ENCODE measurements at regions not wholly inside any gene's neighbourhood (a gene's known extent, or its start where the extent isn't known, plus 50 kb on each side); places are given as distances from the start of the nearest gene placed in this dataset.
"Not testable (repeated sequence)": the region's sequence is repeated elsewhere in the genome, so short reads cannot be mapped to it uniquely, and the experiment has no call there.

DNA sequence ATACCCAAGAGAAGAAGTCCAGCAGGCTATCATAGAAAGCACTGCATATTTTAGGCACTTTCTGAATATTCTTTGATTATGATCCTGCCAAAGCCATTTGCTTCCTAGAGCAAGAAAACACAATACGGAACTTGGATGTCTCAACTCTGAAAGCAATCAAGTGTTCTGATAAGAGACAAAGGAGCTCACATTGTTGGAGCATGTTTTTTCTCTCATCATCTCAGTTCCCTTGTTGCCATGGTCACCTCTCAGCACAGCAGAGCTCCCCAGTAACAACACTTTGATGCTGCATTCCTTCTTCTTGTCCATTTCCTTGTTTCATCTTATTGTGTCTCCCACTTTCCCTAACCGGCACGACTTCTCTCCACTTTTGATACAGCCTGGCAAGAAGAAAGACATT, 168.7 kb upstream of the FUT9 start:
- no peak for ATAC-seq
- H3K36me3 Mint-ChIP-seq, result no peaks in the 10 kb centered on the region
- no peaks in the 10 kb centered on the region for H3K4me1 Mint-ChIP-seq
- CTCF ChIA-PET, result no interaction called here
- no peak for DNase-seq
- no peaks in the 10 kb centered on the region for H3K9me3 Mint-ChIP-seq (ENCODE audit: low read depth)
- no peak overlapping the region for H3K27ac Mint-ChIP-seq
- no peak overlapping the region for H3K4me3 Mint-ChIP-seq
- H3K27me3 Mint-ChIP-seq, result no peaks in the 10 kb centered on the region

DNA sequence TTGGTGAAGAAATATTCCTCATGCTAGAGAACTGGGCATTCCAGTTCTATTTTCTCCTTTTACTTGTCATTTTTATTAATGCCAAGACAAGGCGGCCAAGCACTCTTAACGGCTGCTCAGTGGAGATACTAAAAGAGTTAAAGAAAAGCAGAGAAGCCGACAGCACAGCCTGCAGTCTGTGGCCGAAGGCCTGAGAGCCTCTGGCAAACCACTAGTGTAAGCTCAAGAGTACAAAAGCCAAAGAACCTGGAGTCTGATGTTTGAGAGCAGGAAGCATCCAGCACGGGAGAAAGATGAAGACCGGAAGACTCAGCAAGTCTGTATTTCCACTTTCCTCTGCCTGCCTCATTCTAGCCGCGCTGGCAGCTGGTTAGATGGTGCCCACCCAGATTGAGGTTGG, 167.1 kb upstream of the FUT9 start:
- ATAC-seq (no peak), DNase-seq (no peak)
- Mint-ChIP-seq H3K36me3 (no peaks in the 10 kb centered on the region), H3K27ac (no peak overlapping the region), H3K9me3 (ENCODE audit: low read depth) (no peaks in the 10 kb centered on the region), H3K27me3 (no peaks in the 10 kb centered on the region), H3K4me3 (no peak overlapping the region), H3K4me1 (no peaks in the 10 kb centered on the region)
- CTCF ChIA-PET, result no interaction called here

GRCh38 chr6:95856876-95857364, 158.9 kb upstream of the FUT9 start:
- Mint-ChIP-seq H3K4me1 (no peaks in the 10 kb centered on the region), H3K27ac (no peak overlapping the region), H3K4me3 (no peak overlapping the region)

DNA sequence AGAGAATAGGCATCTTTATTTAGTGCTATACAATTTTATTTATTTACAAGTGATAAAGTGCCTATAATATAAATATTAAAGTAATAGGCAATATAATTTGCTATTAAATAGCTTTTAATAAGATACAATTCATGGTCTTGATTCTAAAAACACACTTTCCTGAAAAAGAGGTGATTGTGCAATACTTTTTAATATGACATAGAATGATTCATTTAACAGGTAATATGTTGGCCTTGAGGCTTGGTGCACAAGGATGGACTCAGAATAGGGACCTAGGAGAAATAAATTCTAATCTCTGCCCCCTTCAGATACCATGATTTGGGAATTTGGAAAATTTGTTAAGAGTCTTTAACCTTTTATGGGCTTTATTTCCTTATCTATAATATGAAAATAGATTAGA, 149.9 kb upstream of the FUT9 start:
- DNase-seq (no peak), ATAC-seq (no peak)
- Mint-ChIP-seq H3K4me1 (no peaks in the 10 kb centered on the region), H3K4me3 (no peak overlapping the region), H3K27ac (no peak overlapping the region), H3K36me3 (no peaks in the 10 kb centered on the region), H3K27me3 (no peaks in the 10 kb centered on the region), H3K9me3 (ENCODE audit: low read depth) (no peaks in the 10 kb centered on the region)
- CTCF ChIA-PET, result no interaction called here

More at GRCh38 chr6:95856876-95857364, 158.9 kb upstream of the FUT9 start:
- DNase-seq, result no peak
- Mint-ChIP-seq H3K9me3 (ENCODE audit: low read depth) (no peaks in the 10 kb centered on the region), H3K27me3 (no peaks in the 10 kb centered on the region), H3K36me3 (no peaks in the 10 kb centered on the region)
- no peak for ATAC-seq
- CTCF ChIA-PET, result interaction anchor here (0.6 kb wide), 1 partner anchor 289 kb away, joined by 3 read pairs; no protein-coding TSS in a partner anchor

DNA sequence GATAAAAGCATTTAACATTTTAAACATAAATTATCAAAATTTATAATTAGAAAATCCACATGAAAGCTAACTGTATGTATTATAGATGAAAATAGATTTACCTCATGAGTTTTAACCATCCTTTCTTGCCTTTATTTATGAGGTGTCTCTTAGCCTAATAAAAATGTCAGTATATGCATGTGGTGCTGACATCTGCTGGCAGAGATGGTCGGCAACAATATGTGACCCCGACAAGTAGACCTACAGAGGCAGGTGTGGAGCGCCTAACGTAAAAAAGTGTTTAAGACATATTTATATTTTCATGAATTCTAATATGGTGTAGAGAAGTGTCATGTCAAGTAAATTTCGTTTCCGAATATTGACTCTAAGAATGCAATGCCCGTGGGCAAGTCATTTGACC, 149.0 kb upstream of the FUT9 start:
- Mint-ChIP-seq H3K27me3 (no peaks in the 10 kb centered on the region), H3K36me3 (no peaks in the 10 kb centered on the region), H3K4me3 (no peak overlapping the region), H3K9me3 (ENCODE audit: low read depth) (no peaks in the 10 kb centered on the region), H3K27ac (no peak overlapping the region), H3K4me1 (no peaks in the 10 kb centered on the region)
- CTCF ChIA-PET, result interaction anchor here (0.8 kb wide), 1 partner anchor 28 kb away, joined by 3 read pairs; no protein-coding TSS in a partner anchor
- DNase-seq (no peak), ATAC-seq (no peak)

DNA sequence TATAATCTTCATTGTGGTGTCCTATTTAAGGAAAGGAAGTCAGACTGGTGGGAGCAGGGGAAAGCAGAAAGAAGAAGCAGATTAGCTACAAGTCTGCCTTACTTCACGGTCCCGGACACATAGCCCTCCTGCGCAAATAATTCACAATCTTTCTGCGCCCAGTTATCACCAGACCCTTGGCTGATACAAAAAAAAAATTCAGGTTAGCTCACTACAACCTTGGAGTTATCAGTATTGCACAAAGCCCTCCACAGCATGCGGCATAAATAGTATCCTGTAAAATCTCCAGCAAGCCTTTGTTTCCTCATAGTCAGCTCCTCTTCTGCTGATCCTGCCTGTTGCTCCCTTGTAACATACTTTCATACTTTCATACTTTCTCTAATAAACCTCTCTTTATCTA, 148.6 kb upstream of the FUT9 start:
- H3K9me3 Mint-ChIP-seq (ENCODE audit: low read depth), result no peaks in the 10 kb centered on the region
- no peak for ATAC-seq
- no peak for DNase-seq
- no peaks in the 10 kb centered on the region for H3K27me3 Mint-ChIP-seq
- no peaks in the 10 kb centered on the region for H3K4me1 Mint-ChIP-seq
- H3K27ac Mint-ChIP-seq, result no peak overlapping the region
- no peak overlapping the region for H3K4me3 Mint-ChIP-seq
- H3K36me3 Mint-ChIP-seq, result no peaks in the 10 kb centered on the region
- CTCF ChIA-PET, result interaction anchor here (0.8 kb wide), 1 partner anchor 28 kb away, joined by 3 read pairs; no protein-coding TSS in a partner anchor

DNA sequence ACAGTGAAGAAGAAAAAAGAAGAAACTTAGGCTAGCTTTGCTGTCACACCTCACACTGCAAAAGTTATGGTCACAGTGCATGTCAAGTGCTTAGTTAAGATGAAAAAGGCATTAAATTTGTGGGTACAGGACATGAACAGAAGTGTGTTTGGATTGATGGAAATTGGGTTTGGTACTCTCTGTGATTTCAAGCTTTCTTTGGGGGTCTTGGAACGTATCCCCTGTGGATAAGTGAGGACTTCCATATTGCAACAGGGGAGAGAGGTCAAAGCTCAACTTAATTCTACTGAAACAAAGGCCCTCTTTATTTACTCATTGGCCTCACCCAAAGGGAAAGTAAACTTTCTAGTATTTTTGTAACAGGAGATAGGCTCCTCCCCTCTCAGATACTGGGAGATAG, 138.3 kb upstream of the FUT9 start:
- no peak overlapping the region for H3K4me3 Mint-ChIP-seq
- CTCF ChIA-PET, result no interaction called here
- no peak for ATAC-seq

DNA sequence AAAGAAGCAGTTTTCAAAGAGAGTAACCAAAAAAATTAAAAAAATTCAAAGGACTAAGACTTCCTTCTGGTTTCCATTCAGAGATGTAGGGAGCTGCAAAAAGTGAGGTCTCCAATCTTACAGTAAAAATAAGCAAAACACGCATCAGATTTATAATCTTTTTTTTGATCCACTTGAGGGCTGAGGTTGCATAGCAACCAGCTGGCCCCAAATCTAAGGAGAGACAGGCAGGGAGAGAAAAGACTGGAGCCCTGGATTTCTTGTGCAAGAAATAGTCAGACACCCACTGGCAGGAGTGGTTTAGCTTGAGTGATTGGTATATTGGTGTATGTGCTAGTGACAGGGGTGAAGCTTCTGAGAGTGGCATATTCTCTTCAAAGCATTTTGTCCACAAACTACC, 135.9 kb upstream of the FUT9 start:
- H3K4me1 Mint-ChIP-seq, result no peaks in the 10 kb centered on the region
- H3K36me3 Mint-ChIP-seq, result no peaks in the 10 kb centered on the region
- no peak overlapping the region for H3K27ac Mint-ChIP-seq
- CTCF ChIA-PET, result no interaction called here
- H3K4me3 Mint-ChIP-seq, result no peak overlapping the region
- DNase-seq (no peak), ATAC-seq (no peak)
- no peaks in the 10 kb centered on the region for H3K9me3 Mint-ChIP-seq (ENCODE audit: low read depth)
- no peaks in the 10 kb centered on the region for H3K27me3 Mint-ChIP-seq

More for the DNA sequence above, 138.3 kb upstream of the FUT9 start:
- Mint-ChIP-seq H3K27me3 (no peaks in the 10 kb centered on the region), H3K4me1 (no peaks in the 10 kb centered on the region), H3K27ac (no peak overlapping the region), H3K36me3 (no peaks in the 10 kb centered on the region), H3K9me3 (ENCODE audit: low read depth) (no peaks in the 10 kb centered on the region)
- no peak for DNase-seq

DNA sequence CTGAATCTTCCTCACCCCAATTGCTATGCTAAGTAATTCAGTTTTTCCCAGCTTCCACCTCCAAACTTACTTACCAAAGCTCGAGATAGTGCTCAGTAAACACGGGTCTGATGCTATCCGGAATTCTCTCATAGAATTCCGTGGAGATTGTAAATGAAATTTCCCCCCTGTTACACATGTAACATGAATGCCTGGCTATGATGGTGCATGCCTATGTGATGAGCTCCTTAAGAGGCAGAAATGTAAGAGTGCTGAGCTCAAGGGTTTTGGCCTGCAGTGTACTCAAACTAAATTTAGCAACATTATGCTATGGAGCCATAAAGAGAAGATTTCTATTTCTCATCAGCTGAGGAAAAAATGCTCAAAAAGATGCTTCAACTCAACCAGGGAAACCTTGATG, 133.4 kb upstream of the FUT9 start:
- Mint-ChIP-seq H3K4me3 (no peak overlapping the region), H3K36me3 (no peaks in the 10 kb centered on the region), H3K27ac (no peak overlapping the region), H3K4me1 (no peaks in the 10 kb centered on the region), H3K9me3 (ENCODE audit: low read depth) (no peaks in the 10 kb centered on the region), H3K27me3 (no peaks in the 10 kb centered on the region)
- DNase-seq (no peak), ATAC-seq (no peak)
- CTCF ChIA-PET, result no interaction called here

GRCh38 chr6:95888711-95889110, 127.1 kb upstream of the FUT9 start:
- not testable (repeated sequence) for H3K27me3 Mint-ChIP-seq; H3K36me3 Mint-ChIP-seq; H3K27ac Mint-ChIP-seq; H3K9me3 Mint-ChIP-seq (ENCODE audit: low read depth); ATAC-seq; H3K4me1 Mint-ChIP-seq; DNase-seq; H3K4me3 Mint-ChIP-seq
- CTCF ChIA-PET, result interaction anchor here (0.6 kb wide), 1 partner anchor 388 kb away, joined by 3 read pairs; no protein-coding TSS in a partner anchor

- CTCF ChIA-PET, result no interaction called here
- Mint-ChIP-seq H3K4me3 (no peak overlapping the region), H3K27ac (no peak overlapping the region), H3K9me3 (ENCODE audit: low read depth) (no peaks in the 10 kb centered on the region), H3K27me3 (no peaks in the 10 kb centered on the region), H3K36me3 (no peaks in the 10 kb centered on the region), H3K4me1 (no peaks in the 10 kb centered on the region)
- DNase-seq (no peak), ATAC-seq (no peak)
Measured at GRCh38 chr6:95905132-95905531, 110.6 kb upstream of the FUT9 start.

- no peaks in the 10 kb centered on the region for H3K9me3 Mint-ChIP-seq (ENCODE audit: low read depth)
- no peak overlapping the region for H3K4me3 Mint-ChIP-seq
- no peaks in the 10 kb centered on the region for H3K36me3 Mint-ChIP-seq
- H3K4me1 Mint-ChIP-seq, result no peaks in the 10 kb centered on the region
- ATAC-seq, result no peak
- H3K27me3 Mint-ChIP-seq, result no peaks in the 10 kb centered on the region
- no peak for DNase-seq
- no peak overlapping the region for H3K27ac Mint-ChIP-seq
- CTCF ChIA-PET, result no interaction called here
Measured at GRCh38 chr6:95917034-95917433, 98.7 kb upstream of the FUT9 start.

- H3K27ac Mint-ChIP-seq, result no peak overlapping the region
- DNase-seq (no peak), ATAC-seq (no peak)
- no peaks in the 10 kb centered on the region for H3K4me1 Mint-ChIP-seq
- CTCF ChIA-PET, result no interaction called here
- no peak overlapping the region for H3K4me3 Mint-ChIP-seq
- no peaks in the 10 kb centered on the region for H3K36me3 Mint-ChIP-seq
- no peaks in the 10 kb centered on the region for H3K9me3 Mint-ChIP-seq (ENCODE audit: low read depth)
- no peaks in the 10 kb centered on the region for H3K27me3 Mint-ChIP-seq
Measured at GRCh38 chr6:95923518-95923917, 92.3 kb upstream of the FUT9 start.

GRCh38 chr6:95935736-95936135, 80.0 kb upstream of the FUT9 start:
- H3K27ac Mint-ChIP-seq, result no peak overlapping the region
- H3K4me1 Mint-ChIP-seq, result no peaks in the 10 kb centered on the region
- no peaks in the 10 kb centered on the region for H3K9me3 Mint-ChIP-seq (ENCODE audit: low read depth)
- ATAC-seq, result no peak
- DNase-seq, result no peak
- CTCF ChIA-PET, result no interaction called here
- H3K4me3 Mint-ChIP-seq, result no peak overlapping the region
- H3K27me3 Mint-ChIP-seq, result no peaks in the 10 kb centered on the region
- no peaks in the 10 kb centered on the region for H3K36me3 Mint-ChIP-seq

DNA sequence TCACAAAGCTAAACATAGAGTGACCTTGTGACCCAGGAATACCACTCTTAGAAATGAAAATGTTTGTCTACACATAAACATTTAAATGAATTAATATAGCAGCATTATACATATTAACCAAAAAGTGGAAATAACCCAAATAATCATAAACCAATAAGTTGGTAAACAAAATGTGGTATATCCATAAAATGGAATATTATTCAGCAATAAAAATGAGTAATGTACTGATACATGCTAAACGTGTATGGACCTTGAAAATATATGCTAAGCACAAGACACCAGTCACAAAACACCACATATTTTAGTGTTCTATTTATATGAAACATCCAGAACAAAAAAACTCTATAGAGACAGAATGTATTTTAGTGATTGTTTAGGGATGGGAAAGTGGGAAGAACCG, 68.9 kb upstream of the FUT9 start:
- no peaks in the 10 kb centered on the region for H3K4me1 Mint-ChIP-seq
- no peak for ATAC-seq
- no peak overlapping the region for H3K4me3 Mint-ChIP-seq
- no peak overlapping the region for H3K27ac Mint-ChIP-seq
- H3K9me3 Mint-ChIP-seq (ENCODE audit: low read depth), result no peaks in the 10 kb centered on the region
- H3K27me3 Mint-ChIP-seq, result no peaks in the 10 kb centered on the region
- H3K36me3 Mint-ChIP-seq, result no peaks in the 10 kb centered on the region
- CTCF ChIA-PET, result no interaction called here
- DNase-seq, result no peak
